Cardiac muscle cell (in vitro differentiated cells and primary cell): ENCODE measurements at regions not wholly inside any gene's neighbourhood (a gene's known extent, or its start where the extent isn't known, plus 50 kb on each side); places are given as distances from the start of the nearest gene placed in this dataset.
A peak's percentile ranks its signal among the peaks of the same experiment; 100 is the strongest.

ENCODE experiments used
- DNase-seq, 2 donors: peaks; one replicate each; pipeline versions ENCODE4 v3.0.0 to v3.0.0-alpha.2; 2010 to 2017; ENCODE audit warnings: low read depth in 1 of 2, low spot score in 1 of 2
- H3K27ac ChIP-seq: fragments of 200-600 bp; sonication (generic); 2 replicates; pipeline ENCODE4 v1.5.1; 2016
- H3K27me3 ChIP-seq: fragments of 200-600 bp; sonication (generic); 2 replicates; pipeline ENCODE4 v1.6.0; 2016; ENCODE audit warnings: control low read depth
- H3K36me3 ChIP-seq: fragments of 200-600 bp; sonication (generic); 2 replicates; pipeline ENCODE4 v1.5.1; 2016; ENCODE audit warnings: control low read depth
- H3K4me1 ChIP-seq: fragments of 200-600 bp; sonication (generic); 2 replicates; pipeline ENCODE4 v1.8.1; 2017; ENCODE audit warnings: low read depth, mild to moderate bottlenecking, mixed run types
- H3K4me3 ChIP-seq: fragments of 200-600 bp; sonication (generic); 2 replicates; pipeline ENCODE4 v1.5.1; 2016; ENCODE audit warnings: mild to moderate bottlenecking
- H3K9me3 ChIP-seq: fragments of 200-600 bp; sonication (generic); 2 replicates; pipeline ENCODE4 v1.5.1; 2017; ENCODE audit warnings: low read depth, mild to moderate bottlenecking, control low read depth
- TF ChIP-seq, protein P1 (sequence below): IDR thresholded peaks from 2 replicates; pipeline ENCODE4 v1.5.1; 2012; ENCODE audit warnings: low read depth, mild to moderate bottlenecking, low read length

DNA sequence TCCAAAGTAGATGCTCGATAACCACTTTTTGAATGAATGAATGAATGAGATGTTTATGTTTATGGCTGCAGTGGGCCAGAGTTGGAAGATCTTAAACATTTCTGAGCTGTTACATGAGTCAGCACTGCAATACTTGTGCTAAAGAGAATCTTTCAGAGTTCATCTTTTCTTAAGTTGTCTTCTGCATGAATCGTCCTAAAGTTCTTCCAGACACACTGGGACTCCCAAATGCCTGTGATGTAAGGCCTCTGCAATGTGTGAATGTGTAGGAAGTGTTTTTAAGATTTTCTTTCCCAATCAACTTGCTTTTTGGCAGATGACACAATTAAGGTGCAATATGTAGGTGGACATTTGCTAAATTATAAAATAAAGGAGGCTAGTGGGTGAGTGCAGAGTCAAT lies 50.3 kb upstream of the TRIM9 start:
- Histone ChIP-seq H3K9me3 (no peaks in the 10 kb centered on the region), H3K4me1 (no peaks in the 10 kb centered on the region), H3K36me3 (no peaks in the 10 kb centered on the region), H3K27me3 (no peaks in the 10 kb centered on the region), H3K27ac (no peak overlapping the region), H3K4me3 (no peak overlapping the region)
- TF ChIP-seq, protein P1, sequence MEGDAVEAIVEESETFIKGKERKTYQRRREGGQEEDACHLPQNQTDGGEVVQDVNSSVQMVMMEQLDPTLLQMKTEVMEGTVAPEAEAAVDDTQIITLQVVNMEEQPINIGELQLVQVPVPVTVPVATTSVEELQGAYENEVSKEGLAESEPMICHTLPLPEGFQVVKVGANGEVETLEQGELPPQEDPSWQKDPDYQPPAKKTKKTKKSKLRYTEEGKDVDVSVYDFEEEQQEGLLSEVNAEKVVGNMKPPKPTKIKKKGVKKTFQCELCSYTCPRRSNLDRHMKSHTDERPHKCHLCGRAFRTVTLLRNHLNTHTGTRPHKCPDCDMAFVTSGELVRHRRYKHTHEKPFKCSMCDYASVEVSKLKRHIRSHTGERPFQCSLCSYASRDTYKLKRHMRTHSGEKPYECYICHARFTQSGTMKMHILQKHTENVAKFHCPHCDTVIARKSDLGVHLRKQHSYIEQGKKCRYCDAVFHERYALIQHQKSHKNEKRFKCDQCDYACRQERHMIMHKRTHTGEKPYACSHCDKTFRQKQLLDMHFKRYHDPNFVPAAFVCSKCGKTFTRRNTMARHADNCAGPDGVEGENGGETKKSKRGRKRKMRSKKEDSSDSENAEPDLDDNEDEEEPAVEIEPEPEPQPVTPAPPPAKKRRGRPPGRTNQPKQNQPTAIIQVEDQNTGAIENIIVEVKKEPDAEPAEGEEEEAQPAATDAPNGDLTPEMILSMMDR = no peak
- peak in 1 of 2 donors; percentile 30 for DNase-seq

- peak in 1 of 2 donors; percentile 62 for DNase-seq
- TF ChIP-seq, protein P1 = no peak
Observed at GRCh38 chr14:51147183-51147582, 52.3 kb upstream of the TRIM9 start.

DNA sequence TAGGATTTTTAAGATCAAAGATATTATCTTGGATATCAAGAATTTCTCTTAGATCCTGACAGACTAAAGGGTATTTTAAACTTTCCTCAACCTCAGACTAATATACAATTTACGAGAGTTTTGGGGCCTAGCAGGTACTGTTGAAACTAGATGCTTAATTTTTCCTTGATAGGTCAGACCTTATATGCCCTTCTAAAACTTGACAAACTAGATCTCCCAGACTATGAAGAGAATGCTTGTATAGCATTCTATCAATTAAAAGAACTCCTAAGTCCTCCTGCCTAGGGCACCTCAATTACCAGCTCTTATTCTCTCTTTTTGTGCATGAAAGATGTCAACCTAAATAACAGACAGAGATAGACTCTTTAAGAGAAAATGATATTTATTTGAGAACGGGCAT lies 60.4 kb upstream of the TRIM9 start:
- no peak overlapping the region for H3K27ac ChIP-seq
- no peaks in the 10 kb centered on the region for H3K27me3 ChIP-seq
- no peaks in the 10 kb centered on the region for H3K36me3 ChIP-seq
- no peak for DNase-seq
- TF ChIP-seq, protein P1 = no peak
- no peaks in the 10 kb centered on the region for H3K9me3 ChIP-seq
- no peak overlapping the region for H3K4me3 ChIP-seq
- H3K4me1 ChIP-seq = no peaks in the 10 kb centered on the region

More at GRCh38 chr14:51147183-51147582, 52.3 kb upstream of the TRIM9 start:
- Histone ChIP-seq H3K27me3 (no peaks in the 10 kb centered on the region), H3K27ac (no peak overlapping the region), H3K36me3 (no peaks in the 10 kb centered on the region), H3K4me1 (no peaks in the 10 kb centered on the region), H3K4me3 (no peak overlapping the region), H3K9me3 (no peaks in the 10 kb centered on the region)

DNA sequence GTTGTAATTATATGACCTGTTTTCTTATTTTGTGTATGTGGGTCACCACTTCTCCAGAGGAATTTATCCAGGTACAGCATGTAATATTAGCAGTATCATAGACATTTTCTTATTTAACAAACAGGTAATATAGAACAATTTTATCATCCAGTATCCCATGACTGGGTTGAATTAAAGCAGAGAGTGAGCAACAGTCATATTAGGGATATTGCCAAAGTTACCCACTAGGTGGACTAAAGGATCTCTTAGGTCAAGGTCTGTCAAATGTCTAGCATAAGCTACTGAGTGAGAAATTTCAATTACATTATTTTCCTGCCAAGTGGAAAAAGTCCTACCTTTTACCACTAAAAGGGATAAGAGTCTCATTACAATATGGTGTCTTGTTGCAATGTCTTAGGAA lies 62.1 kb upstream of the TRIM9 start:
- Histone ChIP-seq H3K4me1 (no peaks in the 10 kb centered on the region), H3K9me3 (no peaks in the 10 kb centered on the region), H3K27ac (no peak overlapping the region), H3K36me3 (no peaks in the 10 kb centered on the region), H3K27me3 (no peaks in the 10 kb centered on the region), H3K4me3 (no peak overlapping the region)
- peak; percentile 27 to 66 for DNase-seq
- TF ChIP-seq, protein P1 = peak; percentile 64

DNA sequence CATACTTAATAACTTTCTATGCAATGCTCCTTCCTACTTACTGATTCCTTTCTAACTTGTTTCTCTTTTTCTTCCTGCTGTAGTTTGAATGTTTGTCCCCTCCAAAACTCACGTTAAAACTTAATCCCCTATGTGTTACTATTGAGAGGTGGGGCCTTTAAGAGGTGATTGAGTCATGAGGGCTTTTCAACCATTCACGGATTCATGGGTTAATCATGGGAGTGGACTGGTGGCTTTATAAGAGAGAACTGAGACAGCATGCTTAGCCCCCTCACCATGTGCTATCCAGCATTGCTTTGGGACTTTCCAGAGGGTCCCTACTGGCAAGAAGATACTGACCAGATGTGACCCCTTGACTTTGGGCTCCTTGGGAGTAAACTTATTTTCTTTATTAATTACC lies 66.0 kb upstream of the TRIM9 start:
- Histone ChIP-seq H3K27ac (no peak overlapping the region), H3K9me3 (no peaks in the 10 kb centered on the region), H3K4me1 (no peaks in the 10 kb centered on the region), H3K36me3 (no peaks in the 10 kb centered on the region), H3K27me3 (no peaks in the 10 kb centered on the region), H3K4me3 (no peak overlapping the region)
- TF ChIP-seq, protein P1 = no peak
- DNase-seq = no peak

GRCh38 chr14:51165415-51165814 lies 70.5 kb upstream of the TRIM9 start:
- Histone ChIP-seq H3K4me1 (no peaks in the 10 kb centered on the region), H3K36me3 (no peaks in the 10 kb centered on the region), H3K4me3 (no peak overlapping the region), H3K9me3 (no peaks in the 10 kb centered on the region), H3K27me3 (no peaks in the 10 kb centered on the region), H3K27ac (no peak overlapping the region)
- TF ChIP-seq, protein P1 = no peak
- no peak for DNase-seq
